GM23338 (cell line): ENCODE measurements at regions not wholly inside any gene's neighbourhood (a gene's known extent, or its start where the extent isn't known, plus 50 kb on each side); places are given as distances from the start of the nearest gene placed in this dataset.

Experiments used
- ATAC-seq: fragments of 200-7000 bp; cut with Tn5 transposase; 3 replicates; pipeline ENCODE4 v1.9.1; 2020
- DNase-seq: peaks from one replicate; pipeline ENCODE4 v3.0.0-alpha.2; 2015; ENCODE audit warnings: low spot score
- H2AFZ ChIP-seq: fragments of 200-600 bp; sonication (generic); 2 replicates; pipeline ENCODE4 v1.8.0; 2016; ENCODE audit warnings: antibody characterized with exemption, mild to moderate bottlenecking, moderate library complexity
- H3F3A ChIP-seq: fragments of 200-600 bp; sonication (generic); replicated peaks from 2 replicates; pipeline ENCODE4 v1.8.0; 2017; ENCODE audit warnings: antibody characterized with exemption, mixed run types, low read depth
- H3K27ac ChIP-seq: fragments of 200-600 bp; sonication (generic); 2 replicates; pipeline ENCODE4 v1.6.1; 2016; ENCODE audit warnings: low read depth
- H3K27me3 ChIP-seq: fragments of 200-600 bp; sonication (generic); 2 replicates; pipeline ENCODE4 v1.8.0; 2016; ENCODE audit warnings: mild to moderate bottlenecking, mixed run types, moderate library complexity; ENCODE audit not compliant: insufficient read depth
- H3K36me3 ChIP-seq: fragments of 200-600 bp; sonication (generic); 2 replicates; pipeline ENCODE4 v1.8.0; 2016; ENCODE audit warnings: mild to moderate bottlenecking; ENCODE audit not compliant: insufficient read depth
- H3K4me1 ChIP-seq: fragments of 200-600 bp; sonication (generic); 2 replicates; pipeline ENCODE4 v1.8.0; 2016; ENCODE audit warnings: mild to moderate bottlenecking, moderate library complexity; ENCODE audit not compliant: insufficient read depth
- H3K4me2 ChIP-seq: fragments of 200-600 bp; sonication (generic); 2 replicates; pipeline ENCODE4 v1.7.1; 2017; ENCODE audit warnings: mixed run types
- H3K4me3 ChIP-seq: fragments of 200-600 bp; sonication (generic); 2 replicates; pipeline ENCODE4 v1.6.1; 2016; ENCODE audit warnings: mixed run types
- H3K79me2 ChIP-seq: fragments of 200-600 bp; sonication (generic); replicated peaks from 2 replicates; pipeline ENCODE4 v1.8.0; 2017; ENCODE audit warnings: mild to moderate bottlenecking; ENCODE audit not compliant: insufficient read depth
- H3K9me2 ChIP-seq: fragments of 200-600 bp; sonication (generic); 2 replicates; pipeline ENCODE4 v1.8.0; 2017; ENCODE audit not compliant: insufficient read depth
- H4K20me1 ChIP-seq: fragments of 200-600 bp; sonication (generic); replicated peaks from 2 replicates; pipeline ENCODE4 v1.8.0; 2017; ENCODE audit warnings: mild to moderate bottlenecking; ENCODE audit not compliant: insufficient read depth
- H3K27ac Mint-ChIP-seq: 2 replicates; pipeline ENCODE4 v1.8.0; 2020; ENCODE audit warnings: inconsistent platforms, mild to moderate bottlenecking, moderate library complexity, mixed read lengths
- H3K27me3 Mint-ChIP-seq: 3 replicates; pipeline ENCODE4 v1.8.0; 2022; ENCODE audit warnings: low read depth, mild to moderate bottlenecking, moderate library complexity, mixed read lengths, inconsistent platforms; ENCODE audit not compliant: insufficient read depth, poor library complexity
- H3K36me3 Mint-ChIP-seq: 3 replicates; pipeline ENCODE4 v1.8.0; 2021; ENCODE audit warnings: low read depth, mild to moderate bottlenecking, inconsistent platforms, moderate library complexity, mixed read lengths
- H3K4me1 Mint-ChIP-seq: 3 replicates; pipeline ENCODE4 v1.8.0; 2020; ENCODE audit warnings: mild to moderate bottlenecking, inconsistent platforms, mixed read lengths
- H3K4me3 Mint-ChIP-seq: 3 replicates; pipeline ENCODE4 v1.8.0; 2021; ENCODE audit warnings: moderate library complexity, mild to moderate bottlenecking, inconsistent platforms, mixed read lengths
- H3K9me3 Mint-ChIP-seq: 3 replicates; pipeline ENCODE4 v1.8.0; 2020; ENCODE audit warnings: moderate library complexity, mild to moderate bottlenecking, inconsistent platforms, mixed read lengths
- CREB1 ChIP-seq: fragments of 250-450 bp; sonication (Bioruptor Pico); IDR thresholded peaks from 2 replicates; pipeline ENCODE4 v1.5.0; 2020; ENCODE audit warnings: low read depth, mild to moderate bottlenecking, moderate library complexity
- CTCF ChIP-seq, 2 experiments: fragments of 200-600 bp in 1 of 2; sonication (generic) in 1 of 2; conservative IDR thresholded peaks; 2 replicates each; pipeline versions ENCODE4 v1.5.1 to v1.6.1; 2016 to 2017; ENCODE audit warnings: antibody characterized with exemption in 2 of 2, low read depth in 2 of 2, mild to moderate bottlenecking in 2 of 2, moderate library complexity in 1 of 2
- EZH2 ChIP-seq: fragments of 200-600 bp; sonication (generic); IDR thresholded peaks from one replicate; pipeline ENCODE4 v1.8.0; 2017; ENCODE audit warnings: antibody characterized with exemption, mild to moderate bottlenecking, low read depth; ENCODE audit not compliant: unreplicated experiment
- EZH2phosphoT487 ChIP-seq: fragments of 200-600 bp; sonication (generic); IDR thresholded peaks from one replicate; pipeline ENCODE4 v1.8.1; 2018; ENCODE audit warnings: antibody characterized with exemption; ENCODE audit not compliant: unreplicated experiment
- NANOG ChIP-seq: IDR thresholded peaks from 2 replicates; pipeline ENCODE4 v1.6.1; 2016; ENCODE audit warnings: antibody characterized with exemption, borderline replicate concordance
- STAT1 ChIP-seq: IDR thresholded peaks from one replicate; pipeline ENCODE4 v1.6.1; 2016; ENCODE audit warnings: antibody characterized with exemption; ENCODE audit not compliant: unreplicated experiment
- ZNF114 ChIP-seq: fragments of 250-450 bp; sonication (Bioruptor Pico); IDR thresholded peaks from 2 replicates; pipeline ENCODE4 v1.5.0; 2020; ENCODE audit warnings: mild to moderate bottlenecking, moderate library complexity
- ZNF462 ChIP-seq: fragments of 250-450 bp; sonication (Bioruptor Pico); IDR thresholded peaks from 2 replicates; pipeline ENCODE4 v1.5.0; 2020; ENCODE audit warnings: mild to moderate bottlenecking, moderate library complexity

GRCh38 chr4:31134720-31135119, 414.6 kb downstream of the PCDH7 start (continued):
- TF ChIP-seq ZNF462 (CRISPR knock-in tag) = no peak
- TF ChIP-seq CREB1 (CRISPR knock-in tag) = no peak

GRCh38 chr4:31139767-31140166, 419.6 kb downstream of the PCDH7 start:
- H3K4me1 ChIP-seq = peaks cover 3% of the 10 kb centered on the region; the same call in 1 of the 2 replicates
- no peaks in the 10 kb centered on the region for H3F3A ChIP-seq
- no peaks in the 10 kb centered on the region for H4K20me1 ChIP-seq
- no peaks in the 10 kb centered on the region for H3K9me2 ChIP-seq
- H3K27ac ChIP-seq = no peak overlapping the region
- H2AFZ ChIP-seq = no peak overlapping the region
- H3K4me3 ChIP-seq = no peak overlapping the region
- ATAC-seq (no peak), DNase-seq (no peak)
- H3K27me3 ChIP-seq = no peaks in the 10 kb centered on the region
- Mint-ChIP-seq H3K27me3 (no peaks in the 10 kb centered on the region), H3K9me3 (no peaks in the 10 kb centered on the region), H3K36me3 (no peaks in the 10 kb centered on the region), H3K4me1 (peaks cover 12% of the 10 kb centered on the region; the same call in 2 of the 3 replicates), H3K4me3 (no peak overlapping the region), H3K27ac (no peak overlapping the region)
- no peak overlapping the region for H3K4me2 ChIP-seq
- H3K36me3 ChIP-seq = no peaks in the 10 kb centered on the region
- no peaks in the 10 kb centered on the region for H3K79me2 ChIP-seq
- no peak for TF ChIP-seq ZNF114 (CRISPR knock-in tag)
- TF ChIP-seq STAT1 = no peak
- TF ChIP-seq EZH2 = no peak
- no peak for TF ChIP-seq EZH2phosphoT487
- no peak for TF ChIP-seq CTCF (conservative IDR thresholded peaks at IDR 0.05; ENCODE audit: low read depth in 2 of 2)
- no peak for TF ChIP-seq NANOG
- no peak for TF ChIP-seq ZNF462 (CRISPR knock-in tag)
- no peak for TF ChIP-seq CREB1 (CRISPR knock-in tag)
